Activated CD4-positive, alpha-beta T cell treated with anti-CD3 and anti-CD28 coated beads, Interleukin-2, amount 50 U/mL, for 16 hours (primary cell): ENCODE measurements at regions not wholly inside any gene's neighbourhood (a gene's known extent, or its start where the extent isn't known, plus 50 kb on each side); places are given as distances from the start of the nearest gene placed in this dataset.

Source experiments
- DNase-seq: peaks from one replicate; pipeline ENCODE4 v3.0.0-alpha.2; 2020

DNA sequence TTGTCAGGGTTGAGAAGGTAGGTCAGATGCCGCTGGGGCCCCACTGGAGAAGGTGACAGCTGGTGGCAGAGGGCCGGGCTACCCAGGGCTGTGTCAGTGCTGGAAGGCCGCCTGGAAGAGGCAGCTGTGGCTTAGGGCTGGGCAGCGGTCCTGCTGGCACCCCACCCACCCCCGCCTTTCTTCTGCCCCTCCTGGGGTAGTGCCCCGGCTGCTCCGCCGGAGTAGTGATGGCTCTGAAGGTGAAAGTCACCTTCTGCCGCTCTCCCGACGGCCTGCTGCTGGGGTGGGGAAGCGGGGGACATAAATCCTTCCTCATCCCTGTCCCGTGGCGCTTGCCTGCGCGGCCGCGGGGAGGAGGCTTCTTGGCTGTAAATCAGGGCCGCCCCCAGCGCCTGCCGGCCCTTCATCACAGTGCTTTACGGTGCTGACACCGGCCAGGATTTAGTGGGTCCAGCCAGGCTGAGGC lies 332.2 kb downstream of the DYSF start:
- no peak for DNase-seq

DNA sequence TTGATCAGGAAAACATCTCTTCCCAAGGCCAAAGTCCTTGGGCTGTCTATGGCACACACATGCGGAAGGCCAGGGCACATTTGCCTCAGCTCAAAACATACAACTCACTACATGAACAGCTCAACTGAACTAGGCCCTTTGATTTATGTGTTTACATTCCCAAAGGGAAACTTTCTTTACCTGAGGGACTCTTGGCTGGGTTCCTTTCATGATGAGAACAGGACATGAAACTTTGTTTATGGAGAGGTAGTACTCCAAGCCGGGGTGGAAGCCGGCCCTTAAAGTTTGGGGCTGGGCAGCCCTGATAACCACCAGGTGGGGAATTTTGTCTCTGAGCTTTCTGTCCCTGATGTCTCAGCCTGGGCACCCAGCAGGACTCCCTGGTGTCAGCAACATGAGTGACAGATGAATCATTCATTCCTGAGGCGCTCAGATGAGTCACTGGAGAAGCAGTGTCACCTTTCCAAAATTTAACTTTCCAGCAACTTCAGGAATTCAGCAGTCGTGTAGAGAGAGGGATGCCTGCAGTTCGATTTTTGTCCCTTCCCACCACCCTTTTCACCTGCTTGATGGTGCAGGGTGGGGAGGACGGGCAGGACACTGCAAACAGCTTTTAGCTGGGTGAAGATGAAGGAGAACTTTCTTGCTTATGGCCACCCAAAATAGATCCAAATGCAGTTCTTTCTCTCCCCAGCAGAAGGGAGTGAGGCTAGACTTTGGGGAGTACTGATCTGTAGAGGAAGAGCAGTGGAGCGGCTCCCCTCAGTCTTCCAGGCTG lies 331.6 kb downstream of the DYSF start:
- DNase-seq = no peak

GRCh38 chr2:71783815-71784214 lies 330.5 kb downstream of the DYSF start:
- DNase-seq = no peak

DNA sequence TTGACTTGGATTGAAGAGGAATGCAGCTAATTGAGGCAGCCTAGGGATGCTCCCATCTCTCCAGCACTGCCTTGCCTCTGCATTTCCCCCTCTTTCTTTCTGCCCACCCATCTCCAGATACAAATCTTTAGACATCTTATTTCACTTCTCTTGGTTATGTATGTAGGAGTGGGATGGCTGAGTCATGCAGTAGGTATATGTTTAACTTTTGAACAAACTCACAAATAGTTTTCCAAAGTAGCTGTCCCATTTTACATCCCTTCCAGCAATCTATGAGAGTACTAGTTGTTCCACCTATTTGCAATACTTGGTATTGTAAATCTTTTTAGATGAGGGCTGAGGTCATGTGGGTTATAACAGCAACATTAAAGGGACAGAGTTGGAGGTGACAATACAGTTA lies 329.9 kb downstream of the DYSF start:
- DNase-seq = no peak

DNA sequence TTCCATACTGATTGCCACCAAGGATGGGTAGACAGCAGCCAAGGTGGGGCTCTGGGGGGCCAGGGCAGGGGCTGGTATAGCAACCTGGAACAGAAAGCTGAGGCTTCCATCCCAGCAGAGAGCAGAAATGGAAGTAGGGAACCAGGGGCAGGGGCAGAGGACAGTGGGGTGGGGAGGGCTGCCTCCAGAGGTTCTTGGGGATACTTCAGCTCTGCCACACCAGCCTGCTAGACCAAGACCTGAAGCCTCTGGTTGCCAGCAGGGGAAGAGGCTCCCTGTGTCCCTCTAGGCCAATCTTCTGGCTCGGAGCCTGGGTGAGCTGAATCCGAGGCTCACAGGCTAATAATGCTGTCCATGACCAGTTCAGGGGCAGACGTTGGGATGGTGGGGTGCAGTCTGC lies 329.0 kb downstream of the DYSF start:
- DNase-seq = no peak

GRCh38 chr2:71781695-71782228 lies 328.4 kb downstream of the DYSF start:
- no peak for DNase-seq

DNA sequence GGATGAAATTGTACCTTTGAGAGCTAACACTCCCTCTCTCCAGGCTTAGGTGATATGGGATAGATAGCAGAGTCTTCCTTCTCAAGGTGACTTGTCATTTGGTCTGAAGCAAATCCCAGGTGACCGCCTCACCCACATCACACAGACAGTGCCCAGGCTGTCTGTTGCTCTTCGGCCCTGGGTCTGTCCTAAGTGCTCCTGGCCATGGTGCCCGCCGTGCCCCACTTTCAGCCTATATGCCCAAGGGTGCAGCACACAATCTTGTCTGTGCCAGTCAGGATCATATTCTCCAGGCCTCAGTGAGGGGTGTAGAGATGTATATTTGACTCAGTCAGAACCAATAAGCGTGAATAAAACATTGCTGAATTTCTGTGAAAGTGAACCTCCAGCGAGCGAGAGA lies 326.8 kb downstream of the DYSF start:
- no peak for DNase-seq

- no peak for DNase-seq
Observed at GRCh38 chr2:71779774-71780105, 326.4 kb downstream of the DYSF start.

- DNase-seq = no peak
Observed at GRCh38 chr2:71778936-71779773, 325.8 kb downstream of the DYSF start.

- no peak for DNase-seq
Observed at GRCh38 chr2:71778514-71778913, 325.2 kb downstream of the DYSF start.

DNA sequence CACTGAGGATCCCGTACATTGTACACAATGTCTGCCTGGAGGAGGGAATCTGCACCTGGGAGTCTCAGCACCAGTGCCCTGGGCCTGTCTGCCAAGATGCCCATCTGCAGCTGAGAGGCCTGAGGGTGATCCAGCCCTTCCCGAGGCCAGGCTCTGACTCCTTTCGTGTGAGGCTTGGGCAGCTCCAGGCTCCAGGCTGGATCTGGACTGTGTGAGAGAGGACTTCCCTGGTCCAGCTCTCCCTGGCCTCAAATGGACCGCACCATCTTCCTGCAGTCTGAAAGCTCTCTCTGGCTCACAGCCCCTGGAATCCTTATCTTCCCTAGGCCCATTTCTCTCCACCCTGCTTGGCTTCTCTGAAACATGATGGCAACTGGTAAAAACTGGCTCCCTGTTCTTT lies 324.6 kb downstream of the DYSF start:
- no peak for DNase-seq

DNA sequence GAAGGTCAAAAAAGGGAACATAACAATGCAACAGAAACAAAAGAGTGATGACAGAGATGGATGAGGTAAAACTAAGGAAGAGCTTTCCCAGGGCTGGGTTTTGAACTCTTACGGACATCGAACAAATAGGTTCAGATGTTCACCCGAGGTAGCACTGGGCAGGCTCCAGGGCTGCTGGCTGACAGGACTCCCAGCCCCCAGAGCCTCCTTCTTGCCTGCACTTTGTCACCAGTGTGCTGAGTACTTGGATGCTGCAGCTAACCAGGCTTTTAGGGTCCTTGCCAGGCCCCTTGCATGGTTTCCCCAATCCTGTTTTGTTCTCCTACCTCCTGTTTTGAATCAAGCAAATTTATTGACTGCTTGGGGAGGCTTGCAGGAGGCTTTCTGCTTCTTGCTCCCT lies 322.9 kb downstream of the DYSF start:
- no peak for DNase-seq

DNA sequence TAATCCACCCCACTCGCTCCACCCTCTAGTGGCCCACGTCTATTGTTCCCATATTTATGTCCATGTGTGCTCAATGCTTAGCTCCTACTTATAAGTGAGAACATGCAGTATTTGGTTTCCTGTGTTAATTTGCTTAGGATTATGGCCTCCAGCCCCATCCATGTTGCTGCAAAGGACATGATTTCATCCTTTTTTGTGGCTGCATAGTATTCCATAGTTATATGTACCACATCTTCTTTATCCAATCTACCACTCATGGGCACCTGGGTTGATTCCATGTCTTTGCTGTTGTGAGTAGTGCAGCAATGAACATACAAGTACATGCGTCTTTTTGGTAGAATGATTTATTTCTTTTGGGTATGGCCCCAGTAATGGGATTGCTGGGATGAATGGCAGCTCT lies 319.9 kb downstream of the DYSF start:
- no peak for DNase-seq

DNA sequence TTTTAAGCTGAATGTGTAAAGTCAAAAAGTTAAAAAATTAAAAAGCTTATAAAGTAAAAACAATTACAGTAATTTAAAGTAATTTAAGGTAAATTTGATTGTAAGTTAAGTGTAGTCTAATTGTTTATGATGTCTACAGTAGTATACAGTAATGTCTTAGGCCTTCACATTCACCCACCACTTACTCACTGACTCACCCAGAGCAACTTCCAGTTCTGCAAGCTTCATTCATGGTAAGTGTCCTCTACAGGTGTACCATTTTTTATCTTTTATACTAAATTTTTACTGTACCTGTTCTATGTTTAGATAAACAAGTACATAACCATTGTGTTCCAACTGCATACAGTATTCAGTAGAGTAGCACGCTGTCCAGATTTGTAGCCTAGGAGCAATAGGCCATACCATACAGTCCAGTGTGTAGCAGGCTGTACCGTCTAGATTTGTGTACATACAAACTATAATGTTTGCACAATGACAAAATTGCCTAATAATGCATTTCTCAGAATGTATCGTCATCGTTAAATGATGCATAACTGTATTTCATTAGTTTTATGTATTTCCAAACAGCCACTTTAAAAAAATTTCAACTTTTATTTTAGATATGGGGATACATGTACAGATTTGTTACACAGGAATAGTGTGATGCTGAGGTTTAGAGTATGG lies 319.3 kb downstream of the DYSF start:
- no peak for DNase-seq

DNA sequence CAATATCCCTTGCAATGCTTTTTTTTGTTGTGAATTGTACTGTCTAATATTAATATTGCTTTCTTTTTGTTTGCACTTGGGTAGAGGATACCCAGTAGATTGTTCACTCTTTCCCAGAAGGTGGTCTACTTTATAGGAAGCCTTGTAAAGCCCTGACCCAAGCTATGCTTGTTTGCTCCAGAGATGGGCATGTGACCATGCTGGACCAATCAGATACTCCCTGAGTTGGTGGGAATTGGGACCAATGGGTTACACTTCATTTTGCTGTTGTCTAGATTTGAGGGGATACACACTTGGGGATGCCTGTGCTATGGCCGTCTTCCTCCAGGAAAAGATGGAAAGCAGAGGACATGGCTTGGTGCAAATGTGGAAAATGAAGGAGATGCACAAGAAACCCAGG lies 314.3 kb downstream of the DYSF start:
- no peak for DNase-seq

DNA sequence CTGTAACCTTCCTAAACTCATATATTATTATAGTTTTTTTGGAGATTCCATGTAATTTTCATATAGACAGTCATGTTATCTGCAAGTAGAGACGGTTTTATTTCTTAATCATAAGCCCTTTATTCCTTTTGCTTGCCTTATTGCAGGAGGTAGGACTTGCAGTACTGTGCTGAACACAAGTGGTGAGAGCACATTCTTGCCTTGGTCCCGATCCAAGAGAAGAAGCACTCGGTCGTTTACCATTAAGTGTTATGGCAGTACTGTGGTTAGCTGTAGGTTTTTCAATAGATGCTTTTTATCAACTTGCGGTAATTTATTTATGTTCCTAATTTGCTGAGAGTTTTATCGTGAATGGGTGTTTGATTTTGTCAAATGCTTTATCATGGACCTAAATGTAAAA lies 305.7 kb downstream of the DYSF start:
- no peak for DNase-seq

GRCh38 chr2:71757351-71757750 lies 304.0 kb downstream of the DYSF start:
- DNase-seq = no peak

- no peak for DNase-seq
Observed at GRCh38 chr2:71756280-71756906, 303.0 kb downstream of the DYSF start.

GRCh38 chr2:71751590-71751989 lies 298.2 kb downstream of the DYSF start:
- no peak for DNase-seq

DNA sequence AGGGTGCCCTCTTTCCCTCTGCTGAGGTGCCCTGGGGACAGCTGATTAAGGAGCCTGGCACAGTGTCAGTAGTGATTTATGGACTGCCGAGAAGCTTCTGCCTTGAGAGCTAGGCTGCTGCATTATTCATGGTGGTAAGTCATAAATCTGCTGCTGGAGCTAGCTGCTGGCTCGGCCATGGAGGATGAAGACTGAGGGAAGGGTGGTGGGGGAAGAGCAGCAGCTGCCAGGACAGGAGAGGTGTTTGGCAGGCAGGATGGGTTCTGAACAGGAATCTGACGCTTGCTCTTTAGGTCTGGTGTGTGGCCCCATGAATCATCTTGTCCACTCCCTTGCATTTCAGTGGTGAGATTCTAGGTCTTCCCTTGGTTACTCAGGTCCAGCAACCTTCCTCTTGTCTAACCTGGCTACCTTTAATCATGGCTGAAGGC lies 296.3 kb downstream of the DYSF start:
- no peak for DNase-seq

- DNase-seq = no peak
Observed at GRCh38 chr2:71748227-71748626, 294.9 kb downstream of the DYSF start.

DNA sequence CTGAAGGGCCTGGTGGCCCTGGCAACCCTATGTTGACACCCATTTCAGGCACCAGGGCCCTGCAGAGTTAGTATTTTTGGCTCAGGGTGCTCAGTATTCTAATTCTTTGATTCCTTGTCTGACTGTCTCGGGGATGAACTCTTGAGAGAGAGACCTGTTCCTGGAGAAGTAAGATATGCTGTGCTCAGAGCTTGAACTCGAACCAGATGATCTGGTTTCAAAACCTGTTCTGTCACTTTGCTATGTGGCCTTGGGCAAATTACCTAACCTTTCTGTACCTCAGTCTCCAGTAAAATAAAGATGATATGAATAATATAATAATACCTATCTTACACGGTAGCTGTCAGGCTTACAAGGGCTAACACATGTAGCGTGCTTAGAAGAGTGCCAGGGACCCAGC lies 294.2 kb downstream of the DYSF start:
- no peak for DNase-seq

- no peak for DNase-seq
Observed at GRCh38 chr2:71746946-71747501, 293.7 kb downstream of the DYSF start.
